ENCODE measurements at regions not wholly inside any gene's neighbourhood (a gene's known extent, or its start where the extent isn't known, plus 50 kb on each side); places are given as distances from the start of the nearest gene placed in this dataset.

DNA sequence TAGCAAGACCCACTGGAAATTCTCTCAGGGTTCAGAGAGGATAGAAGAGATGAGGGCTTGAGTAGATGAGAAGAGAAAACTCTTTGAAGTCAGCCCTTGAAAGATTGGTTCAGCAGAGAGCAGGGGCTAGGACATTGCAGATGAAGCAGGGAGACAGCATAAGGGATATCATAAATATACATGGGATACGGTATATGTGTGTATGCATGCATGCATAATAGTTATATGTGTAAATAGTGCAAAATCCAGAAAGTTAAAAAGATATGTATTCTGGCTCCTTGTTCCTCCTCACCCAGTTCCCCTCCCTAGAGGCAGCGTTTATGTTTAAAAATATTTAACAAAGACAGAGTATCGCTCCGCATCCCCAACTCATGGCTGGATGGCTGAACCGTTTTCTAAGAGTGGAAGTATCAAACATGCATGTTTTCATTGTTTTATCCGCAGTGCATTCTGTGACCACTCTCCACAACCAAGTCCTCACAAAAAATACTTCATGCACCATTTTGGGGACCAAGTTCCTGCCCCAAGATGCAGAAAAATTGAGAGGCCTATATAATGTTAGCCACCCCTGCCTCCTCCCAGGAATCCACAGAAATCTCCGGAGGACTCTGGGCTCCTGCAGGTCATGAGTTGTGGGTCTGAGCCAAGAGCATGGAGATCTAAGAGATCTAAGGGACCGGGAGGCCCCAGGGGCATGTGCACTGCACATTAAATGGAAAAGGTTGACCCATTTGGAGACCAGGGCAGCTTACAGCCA is 119.5 kb downstream of the MTX3 start:
- no peak for DNase-seq (ENCODE audit: low spot score)

DNA sequence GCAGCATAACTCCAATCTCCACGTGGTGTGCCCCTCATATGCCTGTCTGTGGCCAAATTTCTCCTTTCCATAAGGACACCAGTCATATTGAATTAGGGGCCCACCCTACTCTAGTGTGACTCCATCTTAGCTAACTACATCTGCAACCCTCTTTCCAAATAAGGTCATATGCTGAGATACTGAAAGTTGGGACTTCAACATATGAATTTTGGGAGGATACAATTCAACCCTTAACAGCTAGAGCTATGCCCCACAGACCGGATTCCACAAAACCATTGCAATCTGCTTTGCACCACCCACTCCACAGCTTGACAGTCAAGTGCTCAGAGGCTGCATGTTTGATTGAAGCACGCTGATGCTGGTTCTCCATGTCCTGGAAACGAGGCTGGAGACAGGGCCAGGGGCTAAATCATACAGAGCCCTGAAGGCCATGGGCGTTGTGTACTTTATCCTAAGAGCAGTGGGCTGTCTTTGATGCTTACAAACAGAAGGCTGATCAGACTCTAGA is 122.8 kb downstream of the MTX3 start:
- no peak for DNase-seq (ENCODE audit: low spot score)

DNA sequence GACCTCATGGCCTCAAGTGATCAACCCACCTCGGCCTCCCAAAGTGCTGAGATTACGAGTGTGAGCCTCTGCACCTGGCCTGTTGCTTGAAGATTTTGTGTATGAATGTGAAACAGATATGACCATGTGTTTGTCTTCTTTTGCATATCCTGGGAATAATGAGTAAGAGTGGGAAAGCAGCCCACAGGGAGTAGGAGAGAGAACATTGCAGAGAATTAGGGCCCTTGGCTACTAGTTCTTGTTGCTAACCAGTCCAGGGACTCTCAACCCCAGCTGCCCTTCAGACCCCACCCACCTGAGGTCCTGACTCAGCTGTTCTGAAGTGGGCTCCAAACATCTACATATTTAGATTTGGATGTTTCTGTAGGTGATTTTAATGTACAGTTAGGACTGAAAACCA is 125.5 kb downstream of the MTX3 start:
- DNase-seq (ENCODE audit: low spot score), result no peak

DNA sequence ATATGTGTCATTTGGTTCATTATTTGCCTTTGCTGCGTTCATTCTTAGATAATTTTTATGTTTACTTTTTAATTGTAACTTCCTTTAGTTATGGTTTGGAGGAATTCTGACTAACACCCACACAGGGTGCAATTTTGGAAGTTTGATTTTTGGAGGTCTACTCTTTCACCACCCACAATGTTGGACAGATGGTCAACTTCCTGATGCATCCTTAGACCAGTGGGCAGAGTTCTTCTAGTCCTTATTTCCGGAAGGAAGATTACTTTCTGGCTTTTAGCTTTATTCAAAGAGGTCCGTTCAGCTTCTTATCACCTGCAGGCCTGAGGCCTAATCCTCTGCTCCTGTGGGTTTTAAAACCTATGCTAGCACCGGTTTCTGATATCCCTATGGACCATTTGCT is 126.7 kb downstream of the MTX3 start:
- DNase-seq (ENCODE audit: low spot score), result no peak

DNA sequence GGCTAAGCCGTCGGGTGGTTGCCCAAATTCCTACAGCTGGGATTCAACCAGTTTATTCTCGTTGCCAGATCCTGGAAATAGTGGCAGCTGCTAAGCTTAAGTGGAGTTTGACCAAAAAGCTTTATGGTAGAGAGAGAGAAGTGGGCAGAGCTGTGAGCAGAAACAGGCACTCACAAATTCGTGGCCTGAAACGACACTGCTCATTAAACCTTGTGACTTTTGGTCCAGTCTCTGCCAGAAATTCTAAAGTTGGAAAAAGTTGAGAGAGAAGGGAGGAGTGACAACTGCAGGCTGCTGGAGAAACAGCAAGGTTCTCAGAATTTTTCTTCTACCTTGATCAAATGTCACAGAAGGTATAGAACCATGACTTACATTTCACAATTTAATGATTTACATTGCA is 131.5 kb downstream of the MTX3 start:
- no peak for DNase-seq (ENCODE audit: low spot score)

DNA sequence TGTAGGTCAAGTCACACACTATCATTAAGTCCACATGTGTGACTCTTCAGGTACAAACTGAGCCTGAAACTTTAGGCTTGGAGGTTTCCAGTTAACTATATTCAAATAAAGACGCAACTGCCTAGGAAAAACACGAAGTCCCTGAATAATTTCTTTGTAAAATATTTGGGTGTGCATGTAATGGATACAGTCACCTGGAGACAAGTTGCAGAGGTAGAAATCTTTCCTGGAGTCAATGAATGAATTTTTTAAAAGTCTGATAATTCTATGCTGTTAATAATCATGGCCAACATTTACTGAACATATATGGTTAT is 132.7 kb downstream of the MTX3 start:
- DNase-seq (ENCODE audit: low spot score), result no peak

DNA sequence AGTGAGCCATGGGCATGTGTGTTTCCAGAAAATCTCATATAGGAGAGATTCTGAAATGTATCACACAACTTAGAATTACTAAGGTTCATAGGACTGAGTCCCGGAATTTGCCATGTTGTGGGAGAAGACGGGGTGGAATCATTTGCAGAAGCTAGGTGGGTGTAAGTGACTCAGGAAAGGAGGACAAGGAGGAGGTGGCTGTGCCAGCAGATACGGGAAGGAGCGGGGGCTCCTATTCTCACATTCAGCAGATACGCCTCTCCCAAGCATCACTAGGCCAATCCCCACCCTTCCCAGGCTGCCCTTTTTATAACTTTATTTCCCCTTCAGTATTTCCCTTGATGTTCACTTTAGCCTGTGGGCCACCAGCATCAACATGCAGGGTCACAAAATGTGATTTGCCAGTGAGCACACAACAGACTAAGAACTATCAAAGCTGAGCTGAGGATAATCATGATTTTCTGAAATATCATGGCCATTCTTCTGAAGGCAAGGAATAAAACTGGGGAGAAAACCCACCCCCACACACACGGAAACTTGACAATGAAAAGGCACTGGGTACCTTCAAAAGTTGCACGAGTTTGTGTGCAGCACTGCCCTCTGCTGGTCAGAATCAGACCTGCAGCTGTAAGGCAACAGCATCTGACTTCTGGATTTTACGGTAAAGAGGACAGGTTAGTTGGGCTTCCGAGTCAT is 133.2 kb downstream of the MTX3 start:
- DNase-seq (ENCODE audit: low spot score), result peak; percentile 66

DNA sequence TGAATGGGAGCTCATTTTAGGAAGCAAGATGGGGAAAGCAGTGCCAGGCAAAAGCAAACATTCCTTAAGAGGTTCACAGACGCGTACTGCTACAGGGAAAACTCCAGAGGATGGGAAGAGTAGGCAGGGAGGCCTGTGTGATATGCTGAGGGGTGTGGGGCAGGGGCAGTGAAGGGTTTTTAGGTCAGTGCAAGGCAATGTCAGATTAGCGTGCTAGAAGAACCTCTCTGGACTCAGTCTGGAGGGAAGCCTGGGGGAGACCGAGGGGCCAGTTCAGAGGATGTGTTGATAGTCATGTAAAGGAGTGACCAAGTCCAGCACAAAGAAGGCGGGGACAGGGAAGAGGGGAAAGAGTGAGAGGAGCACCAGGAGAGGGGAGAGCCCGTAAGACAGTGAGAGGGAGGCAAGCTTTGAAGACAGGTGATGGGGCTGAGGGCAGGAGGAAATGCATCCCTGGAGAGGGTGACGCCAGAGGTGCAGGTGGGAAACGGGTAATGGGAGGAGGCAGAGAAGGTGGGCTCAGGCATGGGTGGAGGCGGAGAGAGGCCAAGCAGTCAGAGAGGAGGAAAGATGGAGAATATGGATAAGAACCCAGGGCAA is 134.5 kb downstream of the MTX3 start:
- DNase-seq (ENCODE audit: low spot score), result no peak

DNA sequence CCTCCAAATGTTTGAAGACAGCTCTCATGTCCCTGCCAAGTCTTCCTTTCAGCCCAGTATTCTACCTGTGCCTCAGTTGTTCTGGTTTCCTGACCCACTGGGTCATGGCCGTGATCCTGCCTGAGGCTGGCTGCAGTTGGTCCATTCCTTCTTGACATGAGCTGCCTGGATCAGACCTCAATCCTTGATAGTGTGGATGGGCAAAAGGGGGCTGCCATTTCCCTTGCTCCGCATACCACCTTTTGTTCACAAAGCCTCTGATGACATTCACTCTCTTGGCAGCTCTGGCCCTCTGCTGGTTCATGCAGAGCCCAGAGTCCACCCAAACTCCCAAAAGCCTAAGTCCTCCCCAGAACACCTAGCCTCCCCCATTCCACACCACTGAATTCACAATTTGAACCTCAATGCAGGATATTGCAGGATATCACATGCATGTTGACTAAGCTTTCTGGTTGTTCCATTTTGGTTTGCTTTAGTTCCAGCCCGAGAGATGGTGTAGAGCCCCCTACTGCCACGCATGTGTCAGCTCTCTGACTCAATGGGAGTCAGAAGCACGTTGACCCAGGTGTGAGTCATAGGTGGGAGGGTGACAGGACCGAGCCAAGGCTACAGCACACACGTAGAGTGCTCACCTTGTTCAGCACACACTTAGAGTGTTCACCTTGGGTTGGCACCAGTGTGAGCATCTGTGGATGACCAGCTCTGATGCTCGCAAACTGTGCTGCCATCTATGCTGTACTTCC is 137.2 kb downstream of the MTX3 start:
- DNase-seq (ENCODE audit: low spot score), result no peak

DNA sequence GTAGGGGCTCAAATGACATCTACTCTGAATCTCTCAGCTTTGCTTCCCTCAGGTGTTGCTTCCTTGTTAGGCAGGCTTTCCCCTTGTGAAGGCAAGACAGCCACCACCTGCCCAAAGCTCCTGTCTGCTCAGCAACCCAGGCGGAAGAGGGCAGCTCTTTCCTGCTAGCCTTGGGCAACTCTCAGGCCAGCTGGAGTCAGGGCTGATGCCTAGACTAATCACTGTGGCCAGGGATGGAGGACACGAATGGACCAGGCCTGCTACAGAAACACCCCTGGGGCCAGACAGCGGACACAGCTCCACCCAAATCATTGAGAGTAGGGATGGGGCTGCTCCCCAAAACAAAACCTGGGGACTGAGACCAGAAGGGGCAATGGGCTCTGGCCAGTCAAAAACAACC is 138.0 kb downstream of the MTX3 start:
- DNase-seq (ENCODE audit: low spot score), result no peak

DNA sequence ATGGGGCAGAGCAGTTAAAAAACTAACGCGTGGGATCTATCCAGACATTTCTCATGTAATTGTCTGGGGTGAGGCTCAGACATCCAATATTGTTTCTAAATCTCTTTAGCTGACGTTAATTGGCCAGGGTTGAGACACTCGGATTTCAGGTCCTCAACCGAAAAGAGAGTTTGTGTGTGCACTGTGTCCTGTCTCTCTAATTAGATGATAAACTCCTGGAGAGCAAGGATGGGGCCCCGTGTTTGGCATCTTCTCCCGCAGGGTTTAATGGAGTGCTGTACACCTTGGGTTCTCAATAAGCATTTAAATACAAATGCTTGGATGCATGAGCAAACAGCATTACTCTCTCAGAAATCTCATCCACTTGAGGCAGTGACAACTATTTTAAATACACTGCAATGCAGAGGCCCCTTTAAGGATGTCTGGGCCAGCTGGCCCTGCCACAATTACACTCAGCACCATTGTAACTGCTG is 139.6 kb downstream of the MTX3 start:
- DNase-seq (ENCODE audit: low spot score), result no peak

DNA sequence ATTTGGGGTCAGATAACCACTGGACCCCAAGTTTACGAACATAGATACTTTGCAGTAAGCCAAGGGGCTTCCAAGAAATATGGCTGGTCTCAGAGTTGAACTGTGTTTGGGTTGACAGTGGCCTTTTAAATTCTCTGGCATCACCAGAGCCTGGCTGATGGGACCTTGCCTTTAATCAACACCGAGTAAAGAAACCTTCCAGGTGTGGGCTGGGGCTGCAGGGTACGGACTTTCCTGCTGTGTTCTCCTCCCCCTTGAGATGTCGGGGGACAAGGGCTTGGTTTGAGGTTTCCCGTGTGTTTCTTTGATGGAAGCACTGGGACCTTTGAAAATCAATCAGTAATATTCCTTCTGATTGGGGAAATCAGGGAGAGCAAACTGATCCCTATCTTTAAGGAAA is 140.1 kb downstream of the MTX3 start:
- DNase-seq (ENCODE audit: low spot score), result no peak

DNA sequence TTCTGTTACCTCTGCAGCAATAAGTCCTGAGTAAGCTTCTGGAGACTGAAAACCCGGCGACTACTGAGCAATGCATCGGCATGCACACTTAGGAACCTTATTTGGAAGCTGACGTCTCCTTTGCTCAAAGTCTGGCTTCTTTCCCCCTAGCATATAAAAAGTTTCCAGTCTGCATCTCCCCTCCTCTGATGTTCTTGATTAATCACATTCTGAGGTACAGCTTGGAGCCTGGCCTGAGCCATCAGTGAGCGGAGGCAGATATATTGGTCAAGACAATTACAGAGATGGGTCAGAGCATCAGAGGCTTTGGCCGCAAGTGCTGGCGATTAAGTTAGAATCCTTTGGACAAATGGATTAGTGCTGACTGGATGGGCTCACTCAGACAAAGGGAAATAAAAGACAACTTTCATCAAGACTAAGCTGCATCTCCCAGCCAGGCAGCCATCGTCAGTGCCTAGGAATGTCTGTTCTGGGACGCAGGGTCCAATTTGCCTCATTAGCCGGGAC is 140.7 kb downstream of the MTX3 start:
- no peak for DNase-seq (ENCODE audit: low spot score)

DNA sequence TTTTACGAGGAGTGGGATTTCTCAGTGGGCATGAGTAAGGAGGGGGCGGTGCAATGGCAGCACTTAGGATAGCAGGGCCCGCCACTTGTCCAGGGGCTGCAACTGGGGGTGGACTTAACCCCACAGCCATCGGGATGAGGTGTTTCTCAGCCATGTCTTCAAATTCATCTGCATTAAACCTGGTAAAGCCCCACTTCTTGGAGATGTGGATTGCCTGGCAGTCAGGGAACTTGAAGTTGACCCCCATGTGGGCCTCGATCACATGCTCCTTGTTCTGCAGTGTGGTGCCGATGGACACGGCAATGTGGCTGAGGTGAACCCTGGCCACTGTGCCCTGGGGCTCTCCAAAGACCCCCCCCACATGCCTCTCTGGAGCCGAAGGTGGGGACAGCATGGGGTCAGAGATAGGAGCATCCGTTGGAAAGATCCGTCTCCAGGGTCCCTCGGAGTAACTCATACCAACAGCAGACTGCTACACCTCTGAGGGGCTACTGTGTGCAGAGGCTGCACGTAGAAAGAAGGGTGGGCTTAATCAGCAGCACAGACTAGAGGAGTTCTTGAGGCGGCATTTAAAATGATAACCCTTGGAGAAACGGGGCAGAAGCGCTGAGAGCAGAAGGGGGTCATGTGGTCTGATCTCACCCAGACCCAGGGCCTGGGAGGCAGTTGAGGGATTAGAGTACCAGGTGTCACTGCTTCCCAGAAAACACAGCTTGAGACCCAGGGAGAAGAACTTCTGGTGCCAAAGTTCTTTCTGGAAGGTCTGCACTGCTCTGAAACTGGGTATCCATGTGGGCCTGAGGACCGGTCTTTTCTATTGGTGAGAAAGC is 141.4 kb downstream of the MTX3 start:
- DNase-seq (ENCODE audit: low spot score), result no peak
